PC-9 (cell line): ENCODE measurements at regions not wholly inside any gene's neighbourhood (a gene's known extent, or its start where the extent isn't known, plus 50 kb on each side); places are given as distances from the start of the nearest gene placed in this dataset.

Experiments used
- BruUV-seq: library from RNA; stranded (reverse); fragments of 400-500 nt; replicated peaks from 2 replicates; lab custom pipeline; 2021; lab: Mats Ljungman, UMichigan
- CTCF ChIA-PET: fragments of 300-600 bp; sonication (Branson Sonifier 250); formaldehyde crosslinking; loops from one replicate; lab custom pipeline; 2022; ENCODE audit warnings: antibody characterized with exemption; lab: Charles Lee
- POLR2A ChIA-PET: fragments of 300-600 bp; sonication (Branson Sonifier 250); formaldehyde crosslinking; loops from one replicate; lab custom pipeline; 2022; ENCODE audit warnings: antibody characterized with exemption; ENCODE audit not compliant: unreplicated experiment; lab: Charles Lee
- DNase-seq, 2 experiments: peaks; one replicate each; pipeline versions ENCODE4 v3.0.0 to v3.0.0-alpha.2; 2015 to 2022; ENCODE audit warnings: mixed read lengths in 1 of 2
- H2AFZ ChIP-seq: fragments of 200-600 bp; sonication (generic); 2 replicates; pipeline ENCODE4 v1.8.1; 2017; ENCODE audit warnings: antibody characterized with exemption
- H3F3A ChIP-seq: fragments of 200-600 bp; sonication (generic); 2 replicates; pipeline ENCODE4 v1.8.1; 2017; ENCODE audit warnings: antibody characterized with exemption, mild to moderate bottlenecking, low read depth; ENCODE audit not compliant: insufficient read depth
- H3K27ac ChIP-seq: fragments of 200-600 bp; sonication (generic); 2 replicates; pipeline ENCODE4 v1.6.1; 2016; ENCODE audit warnings: mixed run types
- H3K27me3 ChIP-seq: fragments of 200-600 bp; sonication (generic); 2 replicates; pipeline ENCODE4 v1.6.1; 2016; ENCODE audit warnings: low read depth, mixed run types; ENCODE audit not compliant: insufficient read depth
- H3K36me3 ChIP-seq: fragments of 200-600 bp; sonication (generic); 2 replicates; pipeline ENCODE4 v1.6.1; 2016; ENCODE audit warnings: low read depth, mixed run types
- H3K4me1 ChIP-seq: fragments of 200-600 bp; sonication (generic); replicated peaks from 2 replicates; pipeline ENCODE4 v1.6.1; 2016; ENCODE audit warnings: mixed run types; ENCODE audit not compliant: insufficient read depth
- H3K4me2 ChIP-seq: fragments of 200-600 bp; sonication (generic); 2 replicates; pipeline ENCODE4 v1.6.1; 2017; ENCODE audit warnings: mixed run types
- H3K4me3 ChIP-seq: fragments of 200-600 bp; sonication (generic); 2 replicates; pipeline ENCODE4 v1.6.1; 2016; ENCODE audit warnings: mixed run types
- H3K79me2 ChIP-seq: fragments of 200-600 bp; sonication (generic); 2 replicates; pipeline ENCODE4 v1.6.1; 2017; ENCODE audit warnings: low read depth, mixed run types
- H3K9me2 ChIP-seq: fragments of 200-600 bp; sonication (generic); 2 replicates; pipeline ENCODE4 v1.8.1; 2017; ENCODE audit warnings: mild to moderate bottlenecking; ENCODE audit not compliant: insufficient read depth
- H3K9me3 ChIP-seq: fragments of 200-600 bp; sonication (generic); 2 replicates; pipeline ENCODE4 v1.8.1; 2016; ENCODE audit warnings: low read depth; ENCODE audit not compliant: insufficient read depth
- H4K20me1 ChIP-seq: fragments of 200-600 bp; sonication (generic); 2 replicates; pipeline ENCODE4 v1.8.1; 2017; ENCODE audit not compliant: insufficient read depth
- EZH2 ChIP-seq: fragments of 200-600 bp; sonication (generic); IDR thresholded peaks from 2 replicates; pipeline ENCODE4 v1.8.0; 2017; ENCODE audit warnings: antibody characterized with exemption, low read depth
- intact Hi-C: fragments of 100-400 bp; cut with micrococcal nuclease; formaldehyde crosslinking; loops from one replicate; pipeline ENCODE4 v1.10.0; 2022; ENCODE audit not compliant: unreplicated experiment
- TF ChIP-seq, protein P1 (sequence below): fragments of 200-600 bp; sonication (generic); conservative IDR thresholded peaks from 2 replicates; pipeline ENCODE4 v1.6.1; 2017; ENCODE audit warnings: mixed run types, antibody characterized with exemption, mild to moderate bottlenecking, moderate library complexity

DNA sequence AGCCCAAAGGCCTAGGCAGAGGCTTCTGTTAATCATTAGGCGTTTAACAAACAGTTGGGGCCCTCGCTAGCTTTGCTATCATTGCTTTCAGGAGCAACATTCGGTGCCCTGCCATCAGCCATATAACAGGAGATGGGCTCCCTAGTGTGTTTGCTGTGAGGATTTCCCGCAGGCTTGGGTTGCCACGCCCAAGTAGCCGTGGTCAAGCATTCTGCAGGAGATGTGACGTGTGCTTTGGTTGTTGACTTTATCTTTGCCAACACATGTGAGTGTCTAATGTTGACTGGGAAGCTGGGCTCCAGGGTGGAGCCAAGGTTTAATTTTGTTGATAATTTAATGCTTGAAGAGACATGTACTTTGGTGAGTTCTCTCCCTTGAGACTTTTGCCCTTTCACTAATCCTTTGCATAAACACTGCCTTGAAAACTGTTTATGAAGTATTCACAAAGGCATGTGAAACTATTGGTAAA is 184.6 kb upstream of the KIT start:
- H3K9me2 ChIP-seq = no peaks in the 10 kb centered on the region
- no peaks in the 10 kb centered on the region for H3K4me1 ChIP-seq
- H3K27ac ChIP-seq = no peak overlapping the region
- DNase-seq = no peak
- no peak overlapping the region for H3K4me2 ChIP-seq
- H4K20me1 ChIP-seq = no peaks in the 10 kb centered on the region
- BruUV-seq = no TSS peak
- intact Hi-C loops = no loop called here
- H3K4me3 ChIP-seq = no peak overlapping the region
- no peaks in the 10 kb centered on the region for H3K79me2 ChIP-seq
- no peak overlapping the region for H2AFZ ChIP-seq
- no peaks in the 10 kb centered on the region for H3K9me3 ChIP-seq
- H3K36me3 ChIP-seq = no peaks in the 10 kb centered on the region
- no peak for TF ChIP-seq EZH2
- TF ChIP-seq, protein P1, sequence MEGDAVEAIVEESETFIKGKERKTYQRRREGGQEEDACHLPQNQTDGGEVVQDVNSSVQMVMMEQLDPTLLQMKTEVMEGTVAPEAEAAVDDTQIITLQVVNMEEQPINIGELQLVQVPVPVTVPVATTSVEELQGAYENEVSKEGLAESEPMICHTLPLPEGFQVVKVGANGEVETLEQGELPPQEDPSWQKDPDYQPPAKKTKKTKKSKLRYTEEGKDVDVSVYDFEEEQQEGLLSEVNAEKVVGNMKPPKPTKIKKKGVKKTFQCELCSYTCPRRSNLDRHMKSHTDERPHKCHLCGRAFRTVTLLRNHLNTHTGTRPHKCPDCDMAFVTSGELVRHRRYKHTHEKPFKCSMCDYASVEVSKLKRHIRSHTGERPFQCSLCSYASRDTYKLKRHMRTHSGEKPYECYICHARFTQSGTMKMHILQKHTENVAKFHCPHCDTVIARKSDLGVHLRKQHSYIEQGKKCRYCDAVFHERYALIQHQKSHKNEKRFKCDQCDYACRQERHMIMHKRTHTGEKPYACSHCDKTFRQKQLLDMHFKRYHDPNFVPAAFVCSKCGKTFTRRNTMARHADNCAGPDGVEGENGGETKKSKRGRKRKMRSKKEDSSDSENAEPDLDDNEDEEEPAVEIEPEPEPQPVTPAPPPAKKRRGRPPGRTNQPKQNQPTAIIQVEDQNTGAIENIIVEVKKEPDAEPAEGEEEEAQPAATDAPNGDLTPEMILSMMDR = no peak
- POLR2A ChIA-PET = no interaction called here
- no peaks in the 10 kb centered on the region for H3K27me3 ChIP-seq
- no peaks in the 10 kb centered on the region for H3F3A ChIP-seq
- CTCF ChIA-PET = no interaction called here

DNA sequence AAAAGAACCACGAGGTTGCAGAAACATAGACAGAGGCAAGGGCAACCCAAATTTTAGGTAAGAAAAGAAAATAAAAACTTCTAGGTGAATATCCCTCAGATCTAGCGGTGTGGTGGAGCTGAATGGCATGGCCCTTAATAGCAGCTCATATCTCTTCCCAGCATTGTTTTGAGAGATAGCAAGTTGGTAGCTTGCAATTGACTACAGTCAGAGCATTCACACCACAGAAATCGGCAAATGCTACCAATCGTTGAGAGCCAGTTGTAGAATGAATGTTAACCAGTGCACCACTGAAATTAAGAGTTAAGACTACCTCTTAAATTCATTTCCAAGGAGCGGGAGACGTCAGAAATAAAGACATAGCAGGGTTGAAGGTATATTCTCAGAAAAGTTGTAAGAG is 184.0 kb upstream of the KIT start:
- Histone ChIP-seq H3K4me2 (no peak overlapping the region), H3K9me3 (no peaks in the 10 kb centered on the region), H3F3A (no peaks in the 10 kb centered on the region), H3K36me3 (no peaks in the 10 kb centered on the region), H3K27me3 (no peaks in the 10 kb centered on the region), H2AFZ (no peak overlapping the region), H3K27ac (no peak overlapping the region), H3K4me3 (no peak overlapping the region), H4K20me1 (no peaks in the 10 kb centered on the region), H3K79me2 (no peaks in the 10 kb centered on the region), H3K4me1 (no peaks in the 10 kb centered on the region), H3K9me2 (no peaks in the 10 kb centered on the region)
- intact Hi-C loops = no loop called here
- ChIA-PET POLR2A (no interaction called here), CTCF (no interaction called here)
- BruUV-seq = no TSS peak
- TF ChIP-seq EZH2 = no peak
- TF ChIP-seq, protein P1 = no peak
- no peak for DNase-seq

DNA sequence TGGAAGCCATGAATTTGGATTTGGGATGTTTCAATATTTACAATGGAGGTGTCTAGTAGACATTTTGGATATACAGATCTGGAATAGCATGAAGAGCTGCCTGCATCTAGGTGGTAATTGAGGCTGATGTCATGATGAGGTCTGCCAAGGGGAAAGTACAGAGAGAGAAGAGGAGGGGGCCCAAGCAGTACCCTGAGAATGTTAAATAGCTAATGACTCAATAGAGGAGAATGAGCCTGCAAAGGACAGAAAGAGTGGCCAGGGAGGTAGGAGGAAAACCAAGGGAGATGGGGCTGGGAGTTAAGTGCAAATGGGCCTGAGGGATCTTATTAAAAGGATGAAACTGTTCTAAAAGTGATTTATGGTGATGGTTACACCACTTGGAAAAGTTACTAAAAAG is 182.2 kb upstream of the KIT start:
- CTCF ChIA-PET = no interaction called here
- no peak overlapping the region for H2AFZ ChIP-seq
- H3K27ac ChIP-seq = no peak overlapping the region
- no peaks in the 10 kb centered on the region for H3K4me1 ChIP-seq
- H4K20me1 ChIP-seq = no peaks in the 10 kb centered on the region
- no peaks in the 10 kb centered on the region for H3K36me3 ChIP-seq
- H3K9me2 ChIP-seq = no peaks in the 10 kb centered on the region
- no peak for DNase-seq
- H3K9me3 ChIP-seq = no peaks in the 10 kb centered on the region
- no TSS peak for BruUV-seq
- H3K27me3 ChIP-seq = no peaks in the 10 kb centered on the region
- TF ChIP-seq, protein P1 = no peak
- no peak for TF ChIP-seq EZH2
- intact Hi-C loops = no loop called here
- POLR2A ChIA-PET = no interaction called here
- no peak overlapping the region for H3K4me2 ChIP-seq
- H3F3A ChIP-seq = no peaks in the 10 kb centered on the region
- H3K79me2 ChIP-seq = no peaks in the 10 kb centered on the region
- H3K4me3 ChIP-seq = no peak overlapping the region
